ENCODE measurements at regions not wholly inside any gene's neighbourhood (a gene's known extent, or its start where the extent isn't known, plus 50 kb on each side); places are given as distances from the start of the nearest gene placed in this dataset.

DNA sequence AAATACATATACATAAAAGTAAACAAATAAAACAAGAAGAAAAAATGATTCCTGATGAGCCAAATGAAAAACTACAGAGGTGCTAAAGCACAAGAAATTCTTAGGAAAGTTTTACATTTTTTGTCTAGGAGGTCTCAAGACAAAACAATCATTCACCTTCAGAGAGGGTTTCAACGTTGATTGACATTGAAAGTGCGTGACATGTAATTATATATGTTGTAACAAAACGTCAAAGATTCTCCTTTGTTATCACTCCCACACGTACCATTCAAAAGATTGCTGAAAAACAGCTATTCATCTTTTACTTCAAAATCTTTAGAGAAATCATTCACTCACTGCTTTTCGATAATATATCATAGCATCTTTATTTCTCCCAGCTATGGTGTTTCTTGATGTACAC lies 375.9 kb downstream of the NEBL start:
- DNase-seq (ENCODE audit: low read depth) = no peak
- TF ChIP-seq CTCF (conservative IDR thresholded peaks at IDR 0.05; ENCODE audit: low read depth, low read length) = no peak
- H3K4me3 ChIP-seq (ENCODE audit: low read depth, low read length) = no peak overlapping the region

GRCh38 chr10:20515654-20516053 lies 381.5 kb downstream of the NEBL start:
- H3K4me3 ChIP-seq (ENCODE audit: low read depth, low read length) = no peak overlapping the region
- DNase-seq (ENCODE audit: low read depth) = no peak
- no peak for TF ChIP-seq CTCF (conservative IDR thresholded peaks at IDR 0.05; ENCODE audit: low read depth, low read length)

- no peak for TF ChIP-seq CTCF (conservative IDR thresholded peaks at IDR 0.05; ENCODE audit: low read depth, low read length)
- no peak for DNase-seq (ENCODE audit: low read depth)
- no peak overlapping the region for H3K4me3 ChIP-seq (ENCODE audit: low read depth, low read length)
These were observed 384.5 kb downstream of the NEBL start for GRCh38 chr10:20512631-20513030.

DNA sequence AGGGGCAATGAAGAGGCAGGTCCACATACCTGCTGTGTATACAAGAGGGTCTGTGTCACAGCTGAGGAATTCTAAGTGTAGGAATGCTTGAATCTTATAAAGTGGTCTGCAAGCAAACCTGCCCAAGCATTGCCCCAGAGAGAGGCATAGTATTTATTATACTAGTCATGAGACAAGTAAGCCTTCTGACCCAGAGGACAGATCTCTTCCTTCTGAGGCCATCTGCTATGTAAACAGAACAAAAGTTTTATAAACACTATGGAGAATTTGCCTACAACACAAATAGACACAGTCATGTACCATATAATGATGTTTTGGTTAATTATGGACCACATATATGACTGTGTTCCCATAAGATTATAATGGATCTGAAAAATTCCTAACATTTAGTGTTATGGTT lies 388.2 kb downstream of the NEBL start:
- H3K4me3 ChIP-seq (ENCODE audit: low read depth, low read length) = no peak overlapping the region
- DNase-seq (ENCODE audit: low read depth) = no peak
- no peak for TF ChIP-seq CTCF (conservative IDR thresholded peaks at IDR 0.05; ENCODE audit: low read depth, low read length)

DNA sequence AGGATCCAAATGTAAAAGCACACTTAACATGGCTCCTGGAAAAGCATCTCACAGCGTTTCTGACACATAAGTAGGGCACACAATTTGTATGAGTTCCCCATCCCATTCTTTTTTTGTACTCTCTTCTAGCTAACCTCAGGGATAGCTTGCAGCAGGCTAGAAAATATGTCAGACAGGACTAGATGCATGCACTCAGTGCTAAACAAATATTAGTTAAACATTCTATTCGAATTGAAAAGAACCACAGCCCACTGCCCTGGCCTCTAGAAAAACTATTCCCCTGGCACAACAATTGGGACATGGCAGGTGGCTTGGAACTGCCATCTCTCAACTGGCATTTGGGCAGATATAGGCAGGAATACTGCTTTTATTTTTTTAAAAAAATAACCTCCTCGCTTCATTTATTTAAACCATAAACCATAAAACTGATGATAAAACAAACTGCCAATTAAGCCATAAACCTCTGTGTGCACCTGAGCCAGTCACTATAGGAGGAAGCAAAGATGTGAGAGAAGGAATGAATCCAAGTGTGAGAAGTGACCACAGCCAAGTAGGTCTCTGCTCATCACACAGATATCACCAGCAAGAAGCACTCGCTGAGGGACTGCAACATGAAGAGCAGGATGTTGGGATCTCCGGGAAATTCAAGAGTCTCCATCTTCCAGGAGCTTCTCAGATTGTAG lies 394.1 kb downstream of the NEBL start:
- H3K4me3 ChIP-seq (ENCODE audit: low read depth, low read length) = no peak overlapping the region
- no peak for DNase-seq (ENCODE audit: low read depth)
- TF ChIP-seq CTCF (conservative IDR thresholded peaks at IDR 0.05; ENCODE audit: low read depth, low read length) = no peak

DNA sequence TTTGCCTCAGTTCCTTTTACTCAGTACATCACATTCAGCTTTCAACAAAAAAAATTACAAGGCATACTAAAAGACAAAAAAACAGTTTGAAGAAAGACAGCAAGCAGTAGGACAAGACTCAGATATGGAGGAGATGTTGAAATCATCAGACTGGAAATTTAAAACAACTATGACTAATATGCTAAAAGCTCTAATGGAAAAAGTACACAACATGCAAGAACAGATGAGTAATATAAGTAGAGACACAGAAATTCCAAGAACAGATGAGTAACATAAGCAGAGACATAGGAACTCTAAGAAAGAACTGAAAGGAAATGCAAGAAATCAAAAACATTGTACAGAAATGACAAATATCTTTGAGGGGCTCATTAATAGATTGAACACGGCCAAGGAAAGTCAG lies 402.6 kb downstream of the NEBL start:
- no peak overlapping the region for H3K4me3 ChIP-seq (ENCODE audit: low read depth, low read length)
- no peak for TF ChIP-seq CTCF (conservative IDR thresholded peaks at IDR 0.05; ENCODE audit: low read depth, low read length)
- no peak for DNase-seq (ENCODE audit: low read depth)

DNA sequence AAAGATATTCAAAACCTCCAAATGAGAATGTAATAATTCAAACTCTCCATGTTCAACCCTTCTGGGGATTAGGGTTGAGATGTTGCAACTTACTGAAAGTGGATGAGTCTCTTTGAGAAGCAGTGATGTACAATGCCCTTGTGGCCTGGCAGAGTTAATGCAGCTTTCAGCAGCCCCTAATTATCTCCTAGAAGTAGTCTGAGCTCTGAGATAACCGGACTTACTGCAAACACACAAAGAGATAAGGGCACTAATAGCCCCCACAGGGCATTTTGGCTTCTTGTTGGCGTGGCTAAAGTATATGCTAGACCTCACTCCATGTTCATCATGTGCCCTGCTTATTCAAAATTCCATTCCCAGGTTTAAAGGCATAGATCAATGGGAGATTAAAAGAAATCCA lies 404.7 kb downstream of the NEBL start:
- no peak for DNase-seq (ENCODE audit: low read depth)
- TF ChIP-seq CTCF (conservative IDR thresholded peaks at IDR 0.05; ENCODE audit: low read depth, low read length) = peak; percentile 9
- no peak overlapping the region for H3K4me3 ChIP-seq (ENCODE audit: low read depth, low read length)
